ENCODE measurements at regions not wholly inside any gene's neighbourhood (a gene's known extent, or its start where the extent isn't known, plus 50 kb on each side); places are given as distances from the start of the nearest gene placed in this dataset.

DNA sequence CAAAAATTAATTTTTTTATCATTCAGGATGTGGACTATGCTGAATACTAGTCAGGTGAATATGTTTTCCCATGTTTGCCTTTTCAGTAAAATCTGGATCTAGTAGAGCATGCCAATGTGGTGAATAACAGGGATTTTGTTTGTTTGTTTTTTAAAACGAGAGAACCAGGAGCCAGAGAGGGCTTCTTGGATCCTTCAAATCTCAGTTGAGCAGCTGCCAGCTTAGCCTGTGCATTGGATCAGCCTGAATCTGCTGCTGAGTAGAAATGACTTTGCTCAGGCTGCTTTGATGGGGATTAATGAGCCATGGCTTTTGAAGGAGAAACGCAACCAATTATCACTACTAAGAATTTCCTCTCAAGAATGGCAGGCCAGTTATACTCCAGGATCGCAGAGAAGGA is 493.8 kb downstream of the ARL4A start:
- TF ChIP-seq, protein P1, sequence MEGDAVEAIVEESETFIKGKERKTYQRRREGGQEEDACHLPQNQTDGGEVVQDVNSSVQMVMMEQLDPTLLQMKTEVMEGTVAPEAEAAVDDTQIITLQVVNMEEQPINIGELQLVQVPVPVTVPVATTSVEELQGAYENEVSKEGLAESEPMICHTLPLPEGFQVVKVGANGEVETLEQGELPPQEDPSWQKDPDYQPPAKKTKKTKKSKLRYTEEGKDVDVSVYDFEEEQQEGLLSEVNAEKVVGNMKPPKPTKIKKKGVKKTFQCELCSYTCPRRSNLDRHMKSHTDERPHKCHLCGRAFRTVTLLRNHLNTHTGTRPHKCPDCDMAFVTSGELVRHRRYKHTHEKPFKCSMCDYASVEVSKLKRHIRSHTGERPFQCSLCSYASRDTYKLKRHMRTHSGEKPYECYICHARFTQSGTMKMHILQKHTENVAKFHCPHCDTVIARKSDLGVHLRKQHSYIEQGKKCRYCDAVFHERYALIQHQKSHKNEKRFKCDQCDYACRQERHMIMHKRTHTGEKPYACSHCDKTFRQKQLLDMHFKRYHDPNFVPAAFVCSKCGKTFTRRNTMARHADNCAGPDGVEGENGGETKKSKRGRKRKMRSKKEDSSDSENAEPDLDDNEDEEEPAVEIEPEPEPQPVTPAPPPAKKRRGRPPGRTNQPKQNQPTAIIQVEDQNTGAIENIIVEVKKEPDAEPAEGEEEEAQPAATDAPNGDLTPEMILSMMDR (conservative IDR thresholded peaks at IDR 0.05; ENCODE audit: low read depth, low read length) = no peak
- TF ChIP-seq EZH2 (IDR thresholded peaks at IDR 0.05; ENCODE audit: borderline replicate concordance, low read depth, low read length, poor library complexity, severe bottlenecking) = no peak
